OCI-LY7 (cell line): ENCODE measurements at regions not wholly inside any gene's neighbourhood (a gene's known extent, or its start where the extent isn't known, plus 50 kb on each side); places are given as distances from the start of the nearest gene placed in this dataset.
"Not testable (repeated sequence)": the region's sequence is repeated elsewhere in the genome, so short reads cannot be mapped to it uniquely, and the experiment has no call there.

Experiments
- BruUV-seq: library from RNA; stranded (reverse); fragments of 400-500 nt; replicated peaks from 2 replicates; lab custom pipeline; 2021; lab: Mats Ljungman, UMichigan
- CTCF ChIA-PET: fragments of 300-600 bp; sonication (Branson Sonifier 250); formaldehyde crosslinking; loops from one replicate; lab custom pipeline; 2022; ENCODE audit warnings: antibody characterized with exemption; ENCODE audit not compliant: unreplicated experiment; lab: Charles Lee
- POLR2A ChIA-PET: fragments of 300-600 bp; sonication (Branson Sonifier 250); formaldehyde crosslinking; loops from one replicate; lab custom pipeline; 2022; ENCODE audit warnings: antibody characterized with exemption; lab: Charles Lee
- DNase-seq: peaks from one replicate; pipeline ENCODE4 v3.0.0-alpha.2; 2015; ENCODE audit warnings: low spot score
- H2AFZ ChIP-seq: fragments of 200-600 bp; sonication (generic), shearing (Covaris generic); 2 replicates; pipeline ENCODE4 v1.6.1; 2014; ENCODE audit warnings: mild to moderate bottlenecking, antibody characterized with exemption, low read length, moderate library complexity
- H3K27ac ChIP-seq: fragments of 200-600 bp; sonication (generic); 2 replicates; pipeline ENCODE4 v1.5.1; 2014; ENCODE audit warnings: mixed run types, low read depth, mild to moderate bottlenecking, moderate library complexity, low read length, inconsistent platforms; ENCODE audit not compliant: poor library complexity, severe bottlenecking
- H3K36me3 ChIP-seq: fragments of 200-600 bp; sonication (generic); 2 replicates; pipeline ENCODE4 v1.6.1; 2014; ENCODE audit warnings: mild to moderate bottlenecking, antibody characterized with exemption, low read length, moderate library complexity, mixed read lengths; ENCODE audit not compliant: insufficient read depth
- H3K4me1 ChIP-seq: fragments of 200-600 bp; sonication (generic); 2 replicates; pipeline ENCODE4 v1.5.1; 2014; ENCODE audit warnings: mild to moderate bottlenecking, low read length; ENCODE audit not compliant: insufficient read depth, poor library complexity, severe bottlenecking
- H3K4me2 ChIP-seq: fragments of 200-600 bp; sonication (generic); 2 replicates; pipeline ENCODE4 v1.6.1; 2014; ENCODE audit warnings: mild to moderate bottlenecking, low read length
- H3K4me3 ChIP-seq: fragments of 200-600 bp; sonication (generic); 2 replicates; pipeline ENCODE4 v1.5.1; 2014; ENCODE audit warnings: mild to moderate bottlenecking, low read depth, low read length; ENCODE audit not compliant: poor library complexity, severe bottlenecking
- H3K79me2 ChIP-seq: fragments of 200-600 bp; sonication (generic); 2 replicates; pipeline ENCODE4 v1.6.1; 2016; ENCODE audit warnings: low read depth, mild to moderate bottlenecking, low read length, moderate library complexity, mixed read lengths; ENCODE audit not compliant: insufficient read depth
- H3K9me2 ChIP-seq: fragments of 200-600 bp; sonication (generic); 2 replicates; pipeline ENCODE4 v1.6.1; 2016; ENCODE audit warnings: mild to moderate bottlenecking, low read length, mixed read lengths; ENCODE audit not compliant: insufficient read depth
- H3K9me3 ChIP-seq: fragments of 200-600 bp; sonication (generic); 2 replicates; pipeline ENCODE4 v1.6.1; 2014; ENCODE audit warnings: mild to moderate bottlenecking, mixed run types, low read length, mixed read lengths
- H4K20me1 ChIP-seq: fragments of 200-600 bp; sonication (generic); 2 replicates; pipeline ENCODE4 v1.6.1; 2014; ENCODE audit warnings: mild to moderate bottlenecking, antibody characterized with exemption, low read length, moderate library complexity, mixed read lengths; ENCODE audit not compliant: insufficient read depth
- CTCF ChIP-seq: fragments of 200-600 bp; sonication (generic); conservative IDR thresholded peaks from 2 replicates; pipeline ENCODE4 v1.5.1; 2014; ENCODE audit warnings: mild to moderate bottlenecking, antibody characterized with exemption, low read length, moderate library complexity, mixed read lengths
- EZH2phosphoT487 ChIP-seq: fragments of 200-600 bp; sonication (generic); IDR thresholded peaks from 2 replicates; pipeline ENCODE4 v1.6.1; 2018; ENCODE audit warnings: low read depth, borderline replicate concordance, mild to moderate bottlenecking, mixed run types, antibody characterized with exemption, low read length, moderate library complexity, mixed read lengths
- intact Hi-C: fragments of 100-400 bp; cut with micrococcal nuclease; formaldehyde crosslinking; loops from one replicate; pipeline ENCODE4 v1.10.0; 2022; ENCODE audit not compliant: unreplicated experiment

- Histone ChIP-seq H2AFZ (no peak overlapping the region), H3K4me3 (no peak overlapping the region), H3K36me3 (no peaks in the 10 kb centered on the region), H3K9me2 (no peaks in the 10 kb centered on the region), H4K20me1 (no peaks in the 10 kb centered on the region), H3K27ac (no peak overlapping the region), H3K79me2 (no peaks in the 10 kb centered on the region), H3K4me2 (no peak overlapping the region), H3K9me3 (no peaks in the 10 kb centered on the region), H3K4me1 (no peaks in the 10 kb centered on the region)
- ChIA-PET POLR2A (interaction anchor here (0.6 kb wide), 1 partner anchor 12 kb away, joined by 6 read pairs; no protein-coding TSS in a partner anchor), CTCF (no interaction called here)
- no TSS peak for BruUV-seq
- intact Hi-C loops, result no loop called here
- TF ChIP-seq EZH2phosphoT487 (no peak), CTCF (no peak)
- no peak for DNase-seq
Measured at GRCh38 chr1:229913489-229913888, 153.5 kb upstream of the GALNT2 start.

GRCh38 chr1:229919488-229919887 is 147.6 kb upstream of the GALNT2 start:
- POLR2A ChIA-PET, result interaction anchor here (0.5 to 0.9 kb wide), 2 partner anchors 281 to 486 kb away, joined by 3 read pairs; no protein-coding TSS in a partner anchor
- H3K27ac ChIP-seq, BruUV-seq: not testable (repeated sequence)

DNA sequence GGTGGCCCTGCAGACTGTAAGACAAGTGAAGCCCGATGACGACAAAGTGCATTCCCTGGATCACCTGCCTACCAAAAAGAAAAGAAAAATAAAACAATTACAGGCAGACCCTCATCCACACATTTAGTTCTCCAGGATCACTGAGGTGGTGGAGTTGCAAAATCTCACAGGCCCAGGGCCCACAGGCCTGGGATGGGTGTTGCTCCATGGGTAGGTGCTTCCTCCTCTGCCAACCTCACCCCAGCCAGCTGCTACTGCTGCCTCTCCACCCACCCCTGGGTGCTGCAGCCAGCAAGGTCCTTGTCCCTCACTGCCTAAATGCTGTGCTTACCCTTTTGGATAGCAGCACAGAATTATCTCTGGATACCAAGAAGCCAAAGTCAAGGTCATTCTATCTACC is 146.4 kb upstream of the GALNT2 start:
- POLR2A ChIA-PET, result no interaction called here
- H3K36me3 ChIP-seq, result no peaks in the 10 kb centered on the region
- intact Hi-C loops, result no loop called here

More at GRCh38 chr1:229919488-229919887, 147.6 kb upstream of the GALNT2 start:
- H4K20me1 ChIP-seq, H2AFZ ChIP-seq, CTCF ChIA-PET, H3K4me2 ChIP-seq, H3K4me3 ChIP-seq, H3K9me2 ChIP-seq, H3K79me2 ChIP-seq, DNase-seq, H3K36me3 ChIP-seq, intact Hi-C loops, H3K4me1 ChIP-seq, H3K9me3 ChIP-seq: not testable (repeated sequence)

More for the DNA sequence above, 146.4 kb upstream of the GALNT2 start:
- Histone ChIP-seq H3K79me2 (no peaks in the 10 kb centered on the region), H3K9me3 (no peaks in the 10 kb centered on the region), H3K4me3 (no peak overlapping the region), H4K20me1 (no peaks in the 10 kb centered on the region), H3K4me1 (no peaks in the 10 kb centered on the region), H2AFZ (no peak overlapping the region), H3K9me2 (no peaks in the 10 kb centered on the region), H3K4me2 (no peak overlapping the region), H3K27ac (no peak overlapping the region)
- CTCF ChIA-PET, result no interaction called here
- TF ChIP-seq CTCF, result no peak
- TF ChIP-seq EZH2phosphoT487, result no peak
- BruUV-seq, result no TSS peak
- DNase-seq, result no peak
